ENCODE measurements at regions not wholly inside any gene's neighbourhood (a gene's known extent, or its start where the extent isn't known, plus 50 kb on each side); places are given as distances from the start of the nearest gene placed in this dataset.
A peak's percentile ranks its signal among the peaks of the same experiment; 100 is the strongest.

DNA sequence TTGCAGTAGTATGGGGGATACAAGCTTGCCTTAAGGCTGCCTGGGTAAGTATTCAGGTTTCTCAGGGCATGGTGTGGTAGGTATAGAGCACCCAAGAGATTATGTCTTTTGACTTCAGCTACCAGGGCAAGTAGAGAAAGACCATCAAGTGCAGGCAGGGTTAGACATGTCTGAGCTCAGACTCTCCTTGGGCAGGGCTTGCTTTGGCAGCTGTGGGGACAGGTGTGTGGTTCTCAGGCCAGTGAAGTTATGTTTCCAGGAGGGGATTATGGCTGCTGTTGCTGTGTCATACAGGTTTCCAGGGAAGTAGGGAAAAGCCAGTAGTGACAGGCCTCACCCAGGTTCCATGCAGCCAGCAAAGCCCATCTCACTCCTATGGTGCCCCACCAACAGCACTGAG, 1040.4 kb downstream of the FLRT2 start:
- TF ChIP-seq, protein P1, sequence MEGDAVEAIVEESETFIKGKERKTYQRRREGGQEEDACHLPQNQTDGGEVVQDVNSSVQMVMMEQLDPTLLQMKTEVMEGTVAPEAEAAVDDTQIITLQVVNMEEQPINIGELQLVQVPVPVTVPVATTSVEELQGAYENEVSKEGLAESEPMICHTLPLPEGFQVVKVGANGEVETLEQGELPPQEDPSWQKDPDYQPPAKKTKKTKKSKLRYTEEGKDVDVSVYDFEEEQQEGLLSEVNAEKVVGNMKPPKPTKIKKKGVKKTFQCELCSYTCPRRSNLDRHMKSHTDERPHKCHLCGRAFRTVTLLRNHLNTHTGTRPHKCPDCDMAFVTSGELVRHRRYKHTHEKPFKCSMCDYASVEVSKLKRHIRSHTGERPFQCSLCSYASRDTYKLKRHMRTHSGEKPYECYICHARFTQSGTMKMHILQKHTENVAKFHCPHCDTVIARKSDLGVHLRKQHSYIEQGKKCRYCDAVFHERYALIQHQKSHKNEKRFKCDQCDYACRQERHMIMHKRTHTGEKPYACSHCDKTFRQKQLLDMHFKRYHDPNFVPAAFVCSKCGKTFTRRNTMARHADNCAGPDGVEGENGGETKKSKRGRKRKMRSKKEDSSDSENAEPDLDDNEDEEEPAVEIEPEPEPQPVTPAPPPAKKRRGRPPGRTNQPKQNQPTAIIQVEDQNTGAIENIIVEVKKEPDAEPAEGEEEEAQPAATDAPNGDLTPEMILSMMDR (IDR thresholded peaks at IDR 0.05; ENCODE audit: insufficient read depth, low read depth, low read length) = no peak
- H3K4me3 ChIP-seq (ENCODE audit: low read depth, low read length) = no peak overlapping the region
- no peak for DNase-seq (ENCODE audit: low read depth)

DNA sequence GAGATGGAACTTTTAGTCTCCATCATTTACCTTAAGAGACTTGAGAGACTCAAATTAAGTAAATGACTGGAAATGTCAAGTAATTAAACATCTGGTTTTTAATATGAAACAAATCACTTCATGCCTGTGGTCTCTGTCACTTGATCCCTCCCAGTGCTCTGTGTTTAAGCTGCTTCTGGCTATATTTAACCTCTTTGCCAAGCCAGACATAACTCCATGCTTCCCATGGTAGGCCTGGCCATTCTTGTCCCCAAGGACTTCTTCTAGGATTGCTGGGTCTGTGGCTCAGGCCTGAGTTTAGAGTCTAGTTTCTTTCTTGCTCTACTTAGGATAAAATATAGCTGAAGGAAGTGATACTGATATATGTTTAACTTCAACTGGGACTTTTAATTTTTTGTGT, 1013.6 kb downstream of the FLRT2 start:
- DNase-seq (ENCODE audit: low read depth) = no peak
- TF ChIP-seq, protein P1 (IDR thresholded peaks at IDR 0.05; ENCODE audit: insufficient read depth, low read depth, low read length) = no peak

DNA sequence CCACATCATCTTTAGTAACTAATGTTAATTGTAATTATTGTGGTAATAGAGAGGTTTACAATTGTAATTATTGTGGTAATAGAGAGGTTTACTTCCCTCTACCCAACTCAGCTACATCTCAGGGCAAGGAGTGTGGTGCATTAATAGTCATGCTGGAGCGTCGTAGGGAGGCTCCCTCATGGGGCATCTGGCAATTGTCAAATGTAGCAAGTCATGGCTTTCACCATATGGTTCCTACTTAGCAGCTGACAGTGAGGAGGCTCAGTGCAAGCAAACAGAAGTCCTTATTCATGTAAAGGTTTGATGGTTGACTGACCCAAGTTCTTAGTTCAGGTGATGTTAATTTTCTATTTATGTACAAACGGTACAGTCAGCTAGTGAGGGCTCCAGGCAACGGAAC, 1012.0 kb downstream of the FLRT2 start:
- DNase-seq (ENCODE audit: low read depth) = peak; percentile 14
- TF ChIP-seq, protein P1 (IDR thresholded peaks at IDR 0.05; ENCODE audit: insufficient read depth, low read depth, low read length) = no peak
- H3K4me3 ChIP-seq (ENCODE audit: low read depth, low read length) = no peak overlapping the region

More for the DNA sequence above, 1013.6 kb downstream of the FLRT2 start:
- H3K4me3 ChIP-seq (ENCODE audit: low read depth, low read length) = no peak overlapping the region

DNA sequence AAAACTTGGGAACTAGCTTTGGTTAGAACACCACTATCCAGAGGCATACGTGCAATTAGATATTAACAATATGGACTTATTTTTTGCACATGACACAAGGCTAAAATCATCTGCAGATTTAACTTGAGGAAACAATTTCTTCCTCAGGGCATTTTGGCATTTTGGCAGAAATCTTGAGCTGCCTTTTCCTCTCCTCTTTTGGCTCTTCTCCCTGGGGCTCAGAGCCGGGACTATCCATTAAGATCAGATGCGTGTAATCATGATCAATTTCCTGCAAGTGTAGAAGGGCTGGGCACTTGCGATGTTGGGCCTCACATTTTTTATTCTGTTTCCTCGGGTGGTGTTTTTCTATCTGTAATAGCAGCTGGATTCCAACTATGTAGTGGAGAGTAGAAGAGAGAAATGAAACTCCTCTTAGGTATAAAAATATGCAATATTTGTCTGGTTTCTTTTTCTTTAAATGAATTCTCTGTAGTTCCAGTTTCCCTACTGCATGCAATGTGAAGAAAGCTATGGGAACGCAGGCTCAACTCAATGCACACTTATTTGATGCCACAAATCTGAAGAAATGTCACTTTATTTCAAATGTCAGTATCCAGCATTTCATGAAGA, 1010.8 kb downstream of the FLRT2 start:
- H3K4me3 ChIP-seq (ENCODE audit: low read depth, low read length) = no peak overlapping the region
- no peak for DNase-seq (ENCODE audit: low read depth)
- TF ChIP-seq, protein P1 (IDR thresholded peaks at IDR 0.05; ENCODE audit: insufficient read depth, low read depth, low read length) = no peak

DNA sequence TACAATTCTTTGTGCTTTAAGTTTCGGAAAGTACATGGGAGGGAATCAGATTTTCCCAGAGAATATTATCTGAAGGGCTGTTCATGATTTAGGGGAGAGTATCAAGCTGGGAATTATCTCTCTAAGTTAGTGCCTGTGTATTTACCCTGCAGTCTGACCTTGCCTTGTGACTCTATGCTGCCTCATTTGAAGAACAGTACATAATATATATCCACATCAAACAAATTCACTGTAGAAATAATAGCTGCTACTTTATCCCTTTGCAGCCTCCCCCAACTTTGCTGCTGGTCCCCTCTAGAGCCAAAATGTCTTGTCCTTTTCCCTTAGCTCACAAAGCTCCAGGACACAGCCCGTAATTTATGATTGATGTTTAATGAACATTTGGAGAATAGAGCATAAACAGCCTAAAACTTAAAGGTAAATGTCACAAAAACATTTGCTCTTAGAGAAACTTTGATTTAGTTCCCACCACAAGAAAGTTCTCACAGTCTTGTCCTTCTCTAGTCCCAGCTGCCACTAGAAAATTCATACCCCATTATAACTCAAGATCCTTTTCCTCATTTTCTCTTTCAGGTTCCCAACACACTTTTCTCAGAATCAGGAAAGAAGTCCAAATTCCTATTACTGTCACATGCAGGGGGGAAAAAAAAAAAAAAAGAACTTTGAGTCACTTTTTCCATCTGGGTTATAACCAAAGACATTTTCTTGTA, 1009.6 kb downstream of the FLRT2 start:
- TF ChIP-seq, protein P1 (IDR thresholded peaks at IDR 0.05; ENCODE audit: insufficient read depth, low read depth, low read length) = no peak
- no peak overlapping the region for H3K4me3 ChIP-seq (ENCODE audit: low read depth, low read length)
- DNase-seq (ENCODE audit: low read depth) = no peak

DNA sequence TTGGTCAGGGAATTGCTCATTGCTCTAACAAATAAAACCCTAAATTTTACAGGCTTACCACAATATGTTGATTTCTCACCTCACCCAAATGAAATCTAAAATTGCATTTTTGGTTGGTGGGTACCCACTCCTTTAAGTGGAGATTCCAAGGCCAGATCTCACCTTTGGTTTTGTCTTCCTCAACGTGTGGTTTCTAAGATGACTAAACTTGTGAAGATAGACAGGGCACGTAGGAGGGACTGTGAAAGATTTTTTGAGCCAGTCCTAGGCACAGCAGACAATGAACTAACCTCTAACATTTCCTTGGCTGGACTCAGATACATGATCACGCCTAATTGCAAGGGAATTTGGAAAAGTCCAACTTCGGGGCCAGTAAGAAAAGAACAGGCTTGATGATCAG, 1003.9 kb downstream of the FLRT2 start:
- DNase-seq (ENCODE audit: low read depth) = no peak
- TF ChIP-seq, protein P1 (IDR thresholded peaks at IDR 0.05; ENCODE audit: insufficient read depth, low read depth, low read length) = no peak
- H3K4me3 ChIP-seq (ENCODE audit: low read depth, low read length) = no peak overlapping the region

All from fibroblast of villous mesenchyme (primary cell).